CD4-positive, alpha-beta T cell (primary cell): ENCODE measurements at regions not wholly inside any gene's neighbourhood (a gene's known extent, or its start where the extent isn't known, plus 50 kb on each side); places are given as distances from the start of the nearest gene placed in this dataset.

ENCODE experiments used
- ATAC-seq: fragments of 200-7000 bp; cut with Tn5 transposase; one replicate; pipeline ENCODE4 v1.10.0; 2022; ENCODE audit warnings: mild to moderate bottlenecking; ENCODE audit not compliant: poor library complexity
- CTCF ChIA-PET: fragments of 350-600 bp; sonication (Branson Sonifier 250); formaldehyde crosslinking; loops from one replicate; lab custom pipeline; 2021; ENCODE audit warnings: antibody characterized with exemption, inconsistent platforms; lab: Charles Lee
- POLR2A ChIA-PET: fragments of 350-600 bp; sonication (Branson Sonifier 250); formaldehyde crosslinking; loops from one replicate; lab custom pipeline; 2021; ENCODE audit warnings: antibody characterized with exemption, inconsistent platforms; lab: Charles Lee
- DNase-seq, 14 experiments: peaks; one replicate each; pipeline ENCODE4 v3.0.0-alpha.2; 2013 to 2020; ENCODE audit warnings: mixed read lengths in 2 of 14
- H3K27ac ChIP-seq, 2 donors: one replicate each; pipeline versions ENCODE4 v1.5.1 to v1.7.0; 2013; ENCODE audit warnings: low read length in 2 of 2, low read depth in 1 of 2, mild to moderate bottlenecking in 1 of 2
- H3K27me3 ChIP-seq, 2 experiments: 1 replicate in 1 of 2; 2 replicates in 1 of 2; pipeline versions ENCODE4 v1.6.1 to v1.7.0; 2013; ENCODE audit warnings: low read length in 2 of 2, control low read depth in 1 of 2, mild to moderate bottlenecking in 1 of 2, moderate library complexity in 1 of 2; ENCODE audit not compliant: insufficient read depth in 2 of 2, control insufficient read depth in 1 of 2
- H3K36me3 ChIP-seq: one replicate; pipeline ENCODE4 v1.6.1; 2013; ENCODE audit warnings: low read length, control low read depth; ENCODE audit not compliant: insufficient read depth
- H3K4me1 ChIP-seq: one replicate; pipeline ENCODE4 v1.6.1; 2013; ENCODE audit warnings: low read length, control low read depth; ENCODE audit not compliant: insufficient read depth
- H3K4me3 ChIP-seq: one replicate; pipeline ENCODE4 v1.5.1; 2013; ENCODE audit warnings: mild to moderate bottlenecking, low read length, moderate library complexity
- H3K9me3 ChIP-seq, 2 experiments: 1 replicate in 1 of 2; 2 replicates in 1 of 2; pipeline versions ENCODE4 v1.6.1 to v1.7.0; 2013; ENCODE audit warnings: low read length in 2 of 2, mild to moderate bottlenecking in 2 of 2, control low read depth in 1 of 2, moderate library complexity in 1 of 2; ENCODE audit not compliant: control insufficient read depth in 1 of 2, insufficient read depth in 1 of 2
- H3K27ac Mint-ChIP-seq: one replicate; pipeline ENCODE4 v1.8.0; 2020; ENCODE audit warnings: mixed read lengths
- H3K27me3 Mint-ChIP-seq: one replicate; pipeline ENCODE4 v1.8.0; 2021; ENCODE audit warnings: mixed read lengths
- H3K36me3 Mint-ChIP-seq: one replicate; pipeline ENCODE4 v1.8.0; 2021; ENCODE audit warnings: low read depth, mixed read lengths
- H3K4me1 Mint-ChIP-seq: one replicate; pipeline ENCODE4 v1.8.0; 2021; ENCODE audit warnings: low read depth, mixed read lengths
- H3K4me3 Mint-ChIP-seq: one replicate; pipeline ENCODE4 v1.8.0; 2020; ENCODE audit warnings: mild to moderate bottlenecking, mixed read lengths
- H3K9me3 Mint-ChIP-seq: one replicate; pipeline ENCODE4 v1.8.0; 2020; ENCODE audit warnings: mixed read lengths
- CTCF ChIP-seq: fragments of 200-600 bp; IDR thresholded peaks from one replicate; pipeline ENCODE4 v1.8.0; 2022; ENCODE audit warnings: antibody characterized with exemption, mild to moderate bottlenecking
- intact Hi-C, 2 experiments: fragments of 100-400 bp; cut with DNase I in 1 of 2; cut with micrococcal nuclease in 1 of 2; formaldehyde crosslinking; loops; one replicate each; pipeline versions ENCODE4 v1.15.1 to v1.9.0; 2023 to 2025; cut with DNase I, micrococcal nuclease

- H3K36me3 ChIP-seq = no peaks in the 10 kb centered on the region
- DNase-seq (no peak), ATAC-seq (no peak)
- H3K9me3 ChIP-seq = no peaks in the 10 kb centered on the region
- Mint-ChIP-seq H3K27ac (no peak overlapping the region), H3K36me3 (no peaks in the 10 kb centered on the region), H3K4me3 (no peak overlapping the region), H3K4me1 (no peaks in the 10 kb centered on the region), H3K9me3 (no peaks in the 10 kb centered on the region), H3K27me3 (no peaks in the 10 kb centered on the region)
- ChIA-PET POLR2A (no interaction called here), CTCF (no interaction called here)
- no peak overlapping the region for H3K4me3 ChIP-seq
- H3K4me1 ChIP-seq = no peaks in the 10 kb centered on the region
- intact Hi-C loops = no loop called here
- H3K27ac ChIP-seq = no peak overlapping the region
- no peak for TF ChIP-seq CTCF
- H3K27me3 ChIP-seq = no peaks in the 10 kb centered on the region
Measured at GRCh38 chr6:4259391-4259790, 124.0 kb upstream of the ECI2 start.

- ChIA-PET POLR2A (no interaction called here), CTCF (no interaction called here)
- no peaks in the 10 kb centered on the region for H3K4me1 Mint-ChIP-seq
- no peaks in the 10 kb centered on the region for H3K27me3 ChIP-seq
- no peaks in the 10 kb centered on the region for H3K9me3 Mint-ChIP-seq
- H3K4me3 Mint-ChIP-seq = no peak overlapping the region
- no peaks in the 10 kb centered on the region for H3K36me3 ChIP-seq
- H3K36me3 Mint-ChIP-seq = no peaks in the 10 kb centered on the region
- H3K4me3 ChIP-seq = no peak overlapping the region
- peaks cover 4% of the 10 kb centered on the region for H3K27me3 Mint-ChIP-seq
- no peak for DNase-seq
- no peak for TF ChIP-seq CTCF
- no peak overlapping the region for H3K27ac Mint-ChIP-seq
- no peaks in the 10 kb centered on the region for H3K4me1 ChIP-seq
- no peaks in the 10 kb centered on the region for H3K9me3 ChIP-seq
- no peak for ATAC-seq
- no peak overlapping the region for H3K27ac ChIP-seq
- intact Hi-C loops = no loop called here
Measured at GRCh38 chr6:4258733-4259132, 123.4 kb upstream of the ECI2 start.

GRCh38 chr6:4256969-4257368 is 121.6 kb upstream of the ECI2 start:
- no peak overlapping the region for H3K4me3 ChIP-seq
- no peaks in the 10 kb centered on the region for H3K36me3 ChIP-seq
- CTCF ChIA-PET = no interaction called here
- Mint-ChIP-seq H3K9me3 (no peaks in the 10 kb centered on the region), H3K36me3 (no peaks in the 10 kb centered on the region), H3K4me1 (no peaks in the 10 kb centered on the region), H3K4me3 (no peak overlapping the region), H3K27ac (no peak overlapping the region), H3K27me3 (peaks cover 4% of the 10 kb centered on the region)
- no peaks in the 10 kb centered on the region for H3K27me3 ChIP-seq
- no peak for ATAC-seq
- H3K27ac ChIP-seq = no peak overlapping the region
- no peaks in the 10 kb centered on the region for H3K9me3 ChIP-seq
- no peak for TF ChIP-seq CTCF
- intact Hi-C loops = no loop called here
- no peaks in the 10 kb centered on the region for H3K4me1 ChIP-seq
- no peak for DNase-seq
- POLR2A ChIA-PET = no interaction called here
